HG02759 (cell line): ENCODE measurements at regions not wholly inside any gene's neighbourhood (a gene's known extent, or its start where the extent isn't known, plus 50 kb on each side); places are given as distances from the start of the nearest gene placed in this dataset.
A peak's percentile ranks its signal among the peaks of the same experiment; 100 is the strongest.

Experiments
- ATAC-seq: cut with Tn5 transposase; IDR thresholded peaks from one replicate; pipeline ENCODE4 v1.9.1; 2021; ENCODE audit warnings: mild to moderate bottlenecking, moderate library complexity; ENCODE audit not compliant: unreplicated experiment

- no peak for ATAC-seq
Observed at GRCh38 chr6:124877468-124877867, 84.8 kb upstream of the RNF217 start.

- ATAC-seq: no peak
Observed at GRCh38 chr6:124879110-124879991, 82.9 kb upstream of the RNF217 start.

GRCh38 chr6:124879992-124880355 is 82.3 kb upstream of the RNF217 start:
- no peak for ATAC-seq

- peak; percentile 59 for ATAC-seq
Observed at GRCh38 chr6:124881898-124882578, 80.2 kb upstream of the RNF217 start.

GRCh38 chr6:124882579-124883393 is 79.5 kb upstream of the RNF217 start:
- no peak for ATAC-seq

GRCh38 chr6:124885171-124885570 is 77.1 kb upstream of the RNF217 start:
- ATAC-seq: no peak

GRCh38 chr6:124887872-124888580 is 74.2 kb upstream of the RNF217 start:
- peak; percentile 39 for ATAC-seq

- ATAC-seq: peak; percentile 59
Observed at GRCh38 chr6:124888581-124889371, 73.5 kb upstream of the RNF217 start.

GRCh38 chr6:124901084-124901483 is 61.2 kb upstream of the RNF217 start:
- ATAC-seq: no peak

- no peak for ATAC-seq
Observed at GRCh38 chr6:124903797-124904196, 58.4 kb upstream of the RNF217 start.

GRCh38 chr6:124907596-124907995 is 54.6 kb upstream of the RNF217 start:
- no peak for ATAC-seq
